Activated CD8-positive, alpha-beta memory T cell treated with anti-CD3 and anti-CD28 coated beads, Interleukin-2, amount 50 U/mL, for 24 hours (primary cell): ENCODE measurements at regions not wholly inside any gene's neighbourhood (a gene's known extent, or its start where the extent isn't known, plus 50 kb on each side); places are given as distances from the start of the nearest gene placed in this dataset.

Source experiments
- DNase-seq: peaks from one replicate; pipeline ENCODE4 v3.0.0-alpha.2; 2020; ENCODE audit errors: extremely low read depth

DNA sequence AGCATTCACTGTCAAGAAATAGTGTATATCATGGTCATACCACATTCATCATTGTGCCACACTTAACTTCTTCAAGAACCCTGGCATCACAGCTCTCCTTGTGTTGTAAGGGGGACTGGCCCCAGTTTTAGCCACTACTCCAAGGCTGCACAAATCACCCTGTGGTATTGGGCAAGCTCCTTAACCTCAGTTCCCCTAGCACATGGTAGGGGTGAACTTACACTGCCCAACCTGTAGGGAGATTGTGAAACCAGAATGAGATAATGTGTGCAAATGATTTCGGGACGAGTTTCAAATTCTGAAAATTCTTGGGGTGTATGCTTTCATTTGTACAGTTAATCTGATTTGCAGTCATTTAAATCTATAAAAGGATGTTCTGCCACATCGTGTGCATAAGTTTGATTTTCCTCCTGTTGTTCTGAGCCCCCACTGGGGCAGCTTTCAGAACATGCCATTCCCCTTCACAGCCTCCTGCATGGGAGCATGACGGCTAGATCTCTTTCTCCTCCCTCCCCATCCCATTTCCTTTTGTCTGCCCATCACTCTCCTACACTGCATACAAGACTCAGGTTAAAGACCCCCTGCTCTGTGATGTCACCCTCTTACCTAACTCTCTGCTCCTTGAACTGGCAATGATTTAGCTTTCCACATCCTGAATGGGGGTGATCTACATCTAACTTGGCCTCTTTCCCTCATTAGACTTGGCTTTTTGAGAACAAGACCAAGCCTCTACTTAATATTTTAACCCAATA is 290.3 kb downstream of the CHRM3 start:
- no peak for DNase-seq

DNA sequence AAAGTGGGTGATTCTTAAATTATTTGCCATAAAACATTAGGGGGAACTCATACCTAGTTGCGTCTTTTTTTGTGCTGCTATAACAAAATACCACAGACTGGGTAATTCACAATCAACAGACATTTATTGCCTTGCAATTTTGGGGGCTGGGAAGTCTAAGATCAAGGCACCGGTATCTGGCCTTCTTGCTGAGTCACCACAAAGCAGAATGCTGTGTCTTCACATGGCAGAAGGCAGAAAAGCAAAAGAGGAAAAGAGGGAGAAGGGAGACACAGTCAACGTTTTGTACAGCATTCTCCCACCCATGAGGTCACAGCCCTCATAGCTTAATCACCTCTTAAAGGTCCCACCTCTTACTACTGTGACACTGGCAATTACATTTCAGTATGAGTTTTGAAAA is 291.0 kb downstream of the CHRM3 start:
- DNase-seq = no peak

DNA sequence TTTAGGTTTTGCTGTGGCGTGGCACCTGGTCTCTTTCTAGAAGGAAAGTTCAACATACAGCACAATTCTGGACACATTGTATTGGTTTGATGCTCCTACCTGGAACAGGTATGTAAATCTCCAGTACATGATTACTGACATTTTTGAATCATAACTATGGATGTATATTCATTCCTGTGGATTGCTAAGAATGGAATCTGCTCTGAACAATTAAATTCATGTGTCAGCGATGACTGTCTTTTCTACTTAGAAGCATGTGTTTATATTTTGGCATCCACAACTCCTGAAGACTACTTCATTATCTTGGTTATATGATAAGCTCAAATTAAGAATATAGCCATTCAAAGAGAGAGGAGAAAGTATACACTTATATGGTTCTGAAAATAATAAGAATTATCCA is 291.8 kb downstream of the CHRM3 start:
- DNase-seq = no peak

DNA sequence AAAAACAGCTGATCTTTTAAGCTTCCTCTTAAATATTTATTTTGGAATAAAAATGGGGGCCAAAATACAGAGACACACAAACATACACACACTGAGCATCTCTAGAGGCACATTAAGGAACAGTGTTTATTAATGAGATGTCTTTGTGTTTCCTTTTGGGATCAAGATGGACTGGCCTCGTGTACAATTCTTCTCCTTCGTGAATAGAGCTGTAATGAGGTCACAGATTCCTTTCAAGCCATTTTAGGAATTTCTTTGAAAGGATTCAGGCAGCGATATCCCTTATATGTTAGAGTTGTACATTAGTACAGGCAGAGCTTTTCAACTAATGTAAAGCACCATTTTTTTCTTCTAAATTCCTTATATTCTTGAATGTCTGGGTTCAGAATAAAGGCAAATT is 295.7 kb downstream of the CHRM3 start:
- DNase-seq = no peak

DNA sequence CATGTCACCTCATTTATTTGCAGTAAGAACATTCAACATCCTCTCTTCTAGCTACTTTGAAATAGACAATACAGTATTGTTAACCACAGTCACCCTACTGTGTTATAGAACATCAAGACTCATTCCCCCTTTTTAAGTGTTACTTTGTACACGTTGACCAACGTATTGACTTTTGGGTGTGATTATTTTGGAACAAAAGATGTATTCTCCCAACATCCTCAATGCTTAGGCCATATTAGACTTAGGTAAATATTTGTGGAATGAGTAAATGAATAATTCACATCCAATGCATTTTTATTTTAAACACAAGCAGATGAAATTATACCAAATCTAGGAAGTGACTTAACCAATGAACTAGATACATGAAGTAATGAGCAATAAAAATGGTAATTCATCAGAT is 296.6 kb downstream of the CHRM3 start:
- DNase-seq = no peak

DNA sequence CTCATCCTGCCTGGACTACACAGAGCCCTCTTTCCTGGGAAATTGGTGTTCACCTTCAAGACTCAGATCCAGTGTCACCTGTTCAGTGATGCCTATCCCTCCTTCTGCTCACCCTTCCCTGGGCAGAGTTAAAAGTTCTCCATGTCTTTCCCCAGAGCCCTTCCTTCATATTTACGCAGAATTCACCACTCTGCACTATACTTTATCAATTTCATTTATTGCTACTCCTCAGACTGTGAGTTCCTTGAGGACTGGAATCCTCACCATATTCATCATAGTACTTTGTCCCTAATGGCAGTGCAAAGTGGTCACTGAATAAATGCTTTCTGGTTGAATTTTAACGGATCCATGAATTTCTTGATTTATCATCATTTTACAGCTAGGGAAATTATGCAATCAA is 300.0 kb downstream of the CHRM3 start:
- DNase-seq = no peak

DNA sequence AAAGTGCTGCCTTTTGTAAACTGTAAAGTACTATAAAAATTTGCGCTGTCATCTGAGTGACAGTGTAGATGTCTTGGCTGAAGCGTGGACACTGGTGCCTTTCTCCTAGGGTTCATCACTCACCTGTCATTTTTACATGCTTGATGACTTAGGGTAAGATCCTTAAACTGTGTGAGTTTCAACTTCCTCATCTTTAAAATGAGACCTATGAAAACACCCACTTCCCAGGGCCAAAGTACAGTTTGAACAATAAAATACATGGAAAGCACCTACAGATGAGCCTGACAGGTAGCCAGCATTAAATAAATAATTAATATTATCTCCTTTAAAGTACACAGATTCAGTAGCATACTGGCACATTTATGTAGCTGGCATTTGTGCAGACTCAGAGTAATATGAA is 309.9 kb downstream of the CHRM3 start:
- DNase-seq = no peak

DNA sequence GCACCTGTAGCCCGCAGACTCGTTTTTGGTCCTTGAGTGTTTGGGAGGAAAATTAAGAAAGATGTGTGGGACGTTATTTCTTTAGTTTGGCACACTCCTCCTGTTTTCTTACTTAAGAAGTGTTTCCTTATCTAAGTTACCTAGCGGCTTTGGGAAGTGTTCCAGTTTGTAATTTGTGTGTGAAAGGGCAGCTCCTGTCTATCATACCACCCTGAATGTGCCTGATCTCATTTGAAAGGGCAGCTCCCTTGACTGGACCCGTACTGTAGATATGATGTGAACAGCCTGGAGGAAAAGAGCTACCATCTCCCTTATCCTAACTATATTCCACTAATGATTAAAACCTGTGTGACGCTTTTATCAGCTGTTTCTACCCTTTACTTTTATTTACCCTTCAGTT is 314.3 kb downstream of the CHRM3 start:
- no peak for DNase-seq

DNA sequence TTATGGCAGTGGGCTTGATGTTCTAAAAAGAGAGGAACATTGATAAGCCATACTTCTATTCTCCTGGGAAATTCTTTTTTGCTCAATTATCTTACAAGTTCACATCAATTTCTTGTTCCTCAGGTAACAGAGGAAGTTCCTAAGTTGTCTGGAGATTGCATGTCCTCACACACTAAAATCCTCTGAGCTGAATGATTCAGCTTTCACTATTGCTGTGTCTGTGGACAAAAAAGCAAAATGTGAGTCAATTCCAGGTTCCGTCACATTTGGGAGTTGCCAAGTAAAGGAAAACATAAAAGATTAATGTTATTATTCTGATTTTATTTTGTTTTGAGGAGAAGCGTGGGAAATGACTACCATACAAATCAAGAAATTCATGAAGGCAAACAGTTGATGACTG is 316.7 kb downstream of the CHRM3 start:
- no peak for DNase-seq

DNA sequence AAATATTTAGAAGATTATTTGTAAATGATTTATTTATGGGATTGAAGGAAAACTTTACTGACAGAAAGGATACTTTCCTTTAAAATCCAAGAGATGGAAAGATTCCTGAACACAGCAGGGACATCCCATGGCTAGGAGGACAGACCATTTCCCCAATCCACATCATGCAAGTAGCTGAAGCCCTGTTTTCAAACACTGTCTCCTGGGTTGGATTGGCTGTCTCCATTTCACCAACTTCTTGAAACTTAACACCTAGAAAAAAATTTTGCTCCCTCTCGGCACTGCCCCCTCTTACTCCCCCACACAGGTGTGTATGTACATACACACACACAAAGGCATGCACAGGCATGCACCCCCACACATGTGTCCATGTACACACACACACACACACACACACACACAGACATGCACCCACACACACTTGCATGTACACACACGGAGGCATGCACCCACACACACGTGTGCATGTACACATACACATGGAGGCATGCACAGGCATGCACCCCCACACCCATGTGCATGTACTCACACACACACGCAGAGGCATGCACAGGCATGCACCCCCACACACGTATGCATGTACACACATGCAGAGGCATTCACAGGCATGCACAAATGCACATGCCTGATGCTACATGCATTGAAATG is 320.0 kb downstream of the CHRM3 start:
- no peak for DNase-seq

DNA sequence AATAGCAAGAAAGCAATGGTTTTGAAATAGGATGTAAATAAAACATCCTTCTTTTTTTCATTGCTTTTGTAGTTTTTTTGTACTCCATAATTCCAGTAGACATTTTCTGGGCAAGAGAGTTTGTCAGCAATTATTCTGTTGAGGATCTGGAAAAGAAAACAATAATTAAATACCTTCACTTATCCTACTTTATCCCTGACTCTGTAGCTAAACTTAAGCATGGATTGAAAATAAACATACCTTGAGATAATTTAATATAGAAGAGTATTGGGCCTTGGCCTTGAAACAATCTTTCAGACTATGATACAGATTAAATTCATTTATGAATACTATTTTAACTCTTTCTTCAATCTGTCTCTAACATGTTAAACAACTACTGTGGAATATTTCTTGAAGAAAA is 321.2 kb downstream of the CHRM3 start:
- DNase-seq = no peak

DNA sequence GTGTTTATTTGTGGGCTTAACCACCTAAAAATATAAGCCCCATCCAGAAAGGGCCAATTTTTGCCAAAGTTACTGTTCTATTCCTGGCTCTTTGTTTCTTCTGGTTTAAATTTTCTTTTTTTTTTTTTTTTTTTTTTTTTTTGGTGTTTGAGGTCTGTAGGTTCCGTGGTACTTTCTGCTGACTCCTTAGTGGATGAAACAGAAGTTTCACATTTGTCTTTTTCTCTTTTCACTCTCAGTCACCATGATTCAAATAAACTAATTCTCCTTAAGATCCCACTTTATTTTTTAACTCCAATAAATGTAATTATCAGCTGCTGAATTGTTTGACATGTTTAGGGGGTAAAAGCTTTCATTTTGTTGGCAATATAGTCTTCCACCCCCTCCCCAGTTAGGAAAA is 322.3 kb downstream of the CHRM3 start:
- DNase-seq = no peak

DNA sequence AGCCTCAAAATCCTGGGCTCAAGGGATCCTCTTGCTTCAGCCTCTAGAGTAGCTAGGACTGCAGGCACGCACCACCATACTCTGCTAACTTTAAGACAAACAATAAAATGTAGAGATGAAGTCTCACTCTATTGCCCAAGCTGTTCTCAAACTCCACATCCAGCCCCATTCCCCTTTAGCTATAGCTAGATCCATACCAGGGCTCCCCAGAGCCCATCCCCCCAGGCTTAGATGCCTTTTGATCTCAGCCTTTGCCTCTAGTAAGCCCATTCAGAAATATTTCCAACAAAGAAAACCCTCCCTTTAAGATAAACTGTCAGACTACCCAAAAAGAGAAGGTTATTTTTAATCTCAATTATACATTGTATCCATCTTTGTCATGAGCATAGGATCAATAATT is 325.4 kb downstream of the CHRM3 start:
- no peak for DNase-seq

DNA sequence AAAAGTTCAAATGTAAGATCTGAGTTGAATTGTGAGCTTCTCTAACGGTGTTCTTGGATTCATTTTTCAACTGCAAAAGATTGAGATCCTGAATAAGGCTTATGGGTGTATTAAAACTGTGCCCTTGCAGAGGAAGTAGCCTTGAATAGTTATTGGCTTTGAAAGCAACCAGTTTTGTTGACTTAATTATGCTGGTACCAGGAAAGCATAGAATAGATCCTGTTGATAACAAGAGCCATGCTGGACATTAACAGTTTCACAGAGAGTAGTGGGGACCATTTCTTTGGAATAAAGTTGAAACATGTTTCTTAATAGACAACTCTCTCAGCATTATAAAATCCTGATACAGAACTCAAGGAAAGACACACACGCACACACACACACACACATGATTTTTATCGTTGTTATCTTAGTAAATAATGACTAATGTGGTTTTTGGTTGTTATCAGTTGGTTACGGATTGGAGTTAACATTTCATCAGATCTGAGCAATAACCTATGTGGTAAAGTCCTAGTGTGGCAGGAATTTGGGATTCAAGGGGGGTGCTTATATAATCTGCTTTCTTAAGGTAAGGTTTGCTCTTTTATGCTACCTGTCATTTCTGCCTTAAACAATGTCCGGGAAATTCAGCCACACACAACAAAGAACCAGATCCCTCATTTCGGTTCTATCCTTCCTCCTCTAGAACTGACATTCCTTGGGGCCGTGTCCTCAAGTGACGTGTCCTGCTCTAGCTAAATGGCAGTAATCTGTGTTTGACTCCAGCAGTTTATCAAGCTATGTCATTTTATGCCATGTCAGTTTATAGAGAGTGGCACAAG is 330.9 kb downstream of the CHRM3 start:
- no peak for DNase-seq

DNA sequence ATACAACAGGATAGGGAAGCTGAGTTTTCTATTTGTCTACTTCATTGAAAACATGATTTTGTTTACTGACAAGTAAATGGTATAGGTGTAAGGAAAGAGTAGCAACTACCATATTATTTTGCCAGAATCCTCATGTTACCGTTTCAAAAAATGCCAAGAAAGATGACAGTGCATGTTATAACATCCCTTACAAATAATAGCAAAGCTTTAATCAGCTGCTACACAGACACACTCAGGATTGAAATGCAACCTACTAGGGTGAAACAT is 331.5 kb downstream of the CHRM3 start:
- DNase-seq = no peak

DNA sequence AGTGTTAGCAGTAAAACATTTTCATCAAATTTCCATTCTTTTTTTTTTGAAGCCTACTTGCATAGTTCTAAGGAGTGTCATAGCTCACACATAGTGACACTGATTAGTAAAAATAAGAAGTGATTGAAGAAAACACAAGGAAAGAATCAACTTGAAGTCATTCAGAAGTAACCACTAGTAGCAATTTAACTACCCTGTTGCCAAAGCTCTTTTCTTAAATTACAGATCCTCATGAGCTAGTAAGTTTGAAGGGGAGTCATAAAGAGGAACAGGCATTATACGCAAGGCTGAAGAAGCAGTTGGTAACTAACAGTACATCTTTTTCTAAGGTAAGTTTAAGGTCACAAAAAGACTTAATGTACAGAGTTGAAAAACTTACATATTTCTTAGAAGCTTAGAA is 332.2 kb downstream of the CHRM3 start:
- DNase-seq = no peak

DNA sequence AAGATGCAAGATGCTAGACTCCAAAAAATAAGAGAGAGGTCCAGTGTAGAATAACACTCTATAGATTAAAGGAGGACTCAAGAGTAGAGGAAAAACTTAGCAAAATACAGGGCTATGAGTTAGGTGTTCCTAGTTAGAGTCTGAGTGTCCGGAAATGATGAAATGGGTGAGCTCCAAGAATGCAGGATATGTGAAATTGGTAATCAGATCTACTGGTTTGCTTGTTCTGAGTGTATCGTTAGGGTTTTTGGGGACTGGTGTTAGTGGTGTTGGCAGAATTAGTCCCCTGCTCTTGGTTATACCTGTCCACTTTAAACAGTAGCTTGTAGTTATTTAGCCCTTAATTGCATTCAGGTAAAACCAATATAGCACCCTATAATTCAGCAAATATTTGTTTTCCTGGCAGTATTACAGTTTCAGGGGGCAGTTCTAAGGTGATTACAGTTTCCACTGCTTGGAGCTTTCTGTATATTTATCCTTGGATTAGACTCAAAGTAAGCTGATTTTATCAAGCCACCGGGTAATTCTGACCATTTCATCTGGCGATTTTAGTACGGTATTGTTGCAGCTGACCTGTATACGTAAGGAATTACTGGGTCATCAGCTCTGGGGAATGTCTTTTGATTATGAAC is 332.7 kb downstream of the CHRM3 start:
- DNase-seq = no peak

DNA sequence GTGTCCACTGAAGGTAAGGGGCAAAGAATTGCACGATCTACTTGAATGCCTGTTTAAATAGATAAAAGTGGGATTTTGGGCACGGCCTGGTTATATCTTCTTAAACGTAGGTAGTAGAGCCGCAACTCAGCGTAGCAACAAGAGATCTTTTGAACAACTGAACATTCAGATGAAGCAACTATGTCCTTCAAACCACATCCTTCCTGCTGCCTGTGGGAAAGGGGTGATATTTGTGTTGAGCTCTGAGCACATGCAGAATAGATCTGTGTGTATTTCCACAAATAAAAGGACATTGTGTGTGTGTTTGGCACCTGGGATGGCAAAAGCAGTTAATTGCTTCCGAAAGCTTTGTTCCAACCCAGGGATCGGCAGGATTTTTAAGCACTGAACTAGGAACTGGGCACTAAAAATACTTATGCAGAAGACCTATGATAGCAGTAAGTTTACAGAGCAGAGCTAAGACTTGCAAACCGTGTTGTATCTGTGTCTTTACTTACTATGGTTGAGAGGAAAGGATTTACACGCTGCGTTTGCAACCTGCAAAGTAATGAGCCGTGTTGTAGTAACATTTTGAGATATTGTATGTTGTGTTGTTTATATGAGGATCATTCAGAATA is 333.4 kb downstream of the CHRM3 start:
- no peak for DNase-seq

DNA sequence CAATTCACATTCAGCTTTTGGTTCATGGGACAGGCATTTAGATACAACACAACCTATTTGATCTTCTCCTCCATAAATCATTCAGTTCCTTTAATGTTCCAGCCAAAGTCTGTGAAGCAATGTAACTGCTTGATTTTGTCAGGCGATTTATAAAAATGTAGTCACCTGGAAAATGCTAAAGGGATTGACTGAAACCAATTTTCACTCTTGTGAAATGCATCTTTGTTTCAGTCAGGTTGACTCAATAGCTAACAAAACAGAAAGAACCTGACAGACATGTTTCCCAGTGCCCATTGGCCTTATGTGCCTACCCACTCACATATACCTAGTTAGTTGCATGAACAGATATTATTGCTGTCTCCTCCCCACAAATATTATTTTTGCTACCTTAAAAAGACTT is 335.7 kb downstream of the CHRM3 start:
- DNase-seq = no peak

DNA sequence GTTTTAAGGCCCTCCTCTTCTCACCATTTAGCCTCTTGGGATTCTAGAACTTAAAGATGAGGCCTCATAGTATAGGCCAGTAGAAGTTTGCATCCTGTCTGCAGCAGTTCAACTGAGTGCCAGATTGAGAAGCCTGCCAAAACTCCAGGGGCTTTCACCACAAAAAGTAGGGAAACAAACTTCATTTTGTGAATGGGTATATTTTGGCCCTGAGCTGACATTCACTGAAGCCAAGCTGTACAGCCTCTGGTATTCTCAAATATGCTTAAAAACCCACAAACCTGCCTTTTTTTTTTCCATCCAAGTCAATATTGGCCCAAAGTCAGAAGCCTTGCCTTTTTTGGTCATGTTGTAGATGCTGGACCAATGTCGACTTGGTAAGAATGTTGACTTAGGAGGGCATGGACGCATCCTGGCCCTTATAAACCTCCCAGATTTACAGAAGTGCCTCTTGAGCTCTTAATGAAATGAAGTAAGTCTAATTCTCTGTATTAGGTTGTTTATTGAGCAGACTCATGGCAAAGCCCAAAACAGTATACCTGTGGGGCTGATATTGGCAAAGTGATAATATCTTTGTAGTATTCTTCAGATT is 337.5 kb downstream of the CHRM3 start:
- DNase-seq = no peak

DNA sequence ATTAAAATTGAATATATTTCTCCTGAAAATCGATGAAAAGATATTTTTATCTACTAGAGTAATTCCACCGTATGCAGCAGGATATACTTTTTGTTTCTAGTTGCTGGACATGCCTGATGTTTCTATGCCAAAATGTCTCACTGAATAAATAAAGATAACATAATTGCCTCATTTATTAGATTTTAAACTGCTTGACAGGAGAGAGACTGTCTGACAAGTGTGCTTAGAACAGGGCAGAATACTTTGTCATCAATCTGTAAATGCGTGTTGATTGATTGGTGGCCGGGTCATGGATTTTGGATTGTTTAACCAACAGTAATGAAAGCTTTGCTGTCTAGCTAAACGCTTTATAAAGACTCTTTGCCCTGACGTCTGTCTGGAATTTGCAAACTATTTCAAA is 339.0 kb downstream of the CHRM3 start:
- DNase-seq = no peak

DNA sequence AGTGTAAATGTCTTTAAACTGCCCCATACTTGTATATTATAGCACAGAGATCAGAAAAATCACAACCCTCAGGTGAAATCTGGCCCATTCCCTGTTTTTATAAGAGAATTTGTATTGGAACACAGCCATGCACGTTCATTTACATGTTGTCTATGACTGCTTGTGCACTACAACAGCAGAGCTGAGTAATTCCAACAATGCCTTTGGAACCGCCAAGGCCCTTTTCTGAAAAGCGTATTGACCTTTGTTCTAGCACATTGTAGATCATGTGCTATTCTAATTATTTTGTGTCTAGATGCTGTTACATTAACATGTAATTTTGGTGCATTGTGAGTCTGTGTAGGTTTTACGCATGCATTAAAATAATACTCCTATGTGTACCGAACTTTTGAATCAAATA is 339.6 kb downstream of the CHRM3 start:
- DNase-seq = no peak
